Ascending aorta (tissue), 2 donors: ENCODE measurements at regions not wholly inside any gene's neighbourhood (a gene's known extent, or its start where the extent isn't known, plus 50 kb on each side); places are given as distances from the start of the nearest gene placed in this dataset.
"Not testable (repeated sequence)": the region's sequence is repeated elsewhere in the genome, so short reads cannot be mapped to it uniquely, and the experiment has no call there.

Experiments
- DNase-seq, 2 donors: peaks; one replicate each; pipeline ENCODE4 v3.0.0-alpha.2; 2019; ENCODE audit warnings: low spot score in 2 of 2
- H3K27ac ChIP-seq, 2 donors: fragments of 200-600 bp; sonication (generic); one replicate each; pipeline ENCODE4 v1.5.1; 2016 to 2017; ENCODE audit warnings: mild to moderate bottlenecking in 1 of 2
- H3K27me3 ChIP-seq: fragments of 200-600 bp; sonication (generic); one replicate; pipeline ENCODE4 v1.5.1; 2017
- H3K36me3 ChIP-seq, 2 donors: fragments of 200-600 bp; sonication (generic); one replicate each; pipeline ENCODE4 v1.5.1; 2016
- H3K4me1 ChIP-seq, 2 donors: fragments of 200-600 bp; sonication (generic); one replicate each; pipeline ENCODE4 v1.5.1; 2016 to 2017; ENCODE audit warnings: mild to moderate bottlenecking in 1 of 2
- H3K4me3 ChIP-seq, 2 donors: fragments of 200-600 bp; sonication (generic); one replicate each; pipeline ENCODE4 v1.5.1; 2016 to 2017; ENCODE audit warnings: mild to moderate bottlenecking in 1 of 2
- H3K9me3 ChIP-seq, 2 donors: fragments of 200-600 bp; sonication (generic); one replicate each; pipeline ENCODE4 v1.5.1; 2016
- intact Hi-C: fragments of 100-400 bp; cut with DNase I; formaldehyde crosslinking; loops from one replicate; pipeline ENCODE4 v1.15.1; 2023
- TF ChIP-seq, protein P1 (sequence below), 3 experiments: fragments of 200-600 bp in 2 of 3; fragments of 450-650 bp in 1 of 3; sonication (generic) in 2 of 3; IDR thresholded peaks; one replicate each; pipeline ENCODE4 v1.5.1; 2016 to 2019; ENCODE audit warnings: antibody characterized with exemption in 3 of 3, mild to moderate bottlenecking in 1 of 3, moderate library complexity in 1 of 3

DNA sequence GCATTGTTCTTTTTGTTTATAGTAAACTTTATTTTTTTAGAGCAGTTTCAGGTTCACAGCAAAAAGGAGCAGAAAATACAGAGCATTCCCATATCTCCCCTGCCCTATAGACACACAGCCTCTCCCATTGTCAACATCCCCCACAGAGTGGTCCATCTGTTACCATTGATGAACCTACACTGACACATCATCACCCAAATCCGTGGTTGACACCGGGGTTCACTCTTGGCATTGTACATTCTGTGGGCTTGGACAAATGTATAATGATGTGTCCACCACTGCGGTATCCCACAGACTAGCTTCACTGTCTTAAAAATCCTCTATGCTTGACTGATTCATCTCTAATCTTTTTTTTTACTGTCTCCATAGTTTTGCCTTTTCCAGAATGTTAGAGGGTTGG is 120.7 kb upstream of the SPATA31C2 start:
- Histone ChIP-seq H3K27me3 (no peaks in the 10 kb centered on the region), H3K27ac (no peak overlapping the region), H3K9me3 (no peaks in the 10 kb centered on the region), H3K4me3 (no peak overlapping the region), H3K36me3 (no peaks in the 10 kb centered on the region), H3K4me1 (peaks cover 0 to 6% of the 10 kb centered on the region in 2 donors)
- DNase-seq: no peak
- TF ChIP-seq, protein P1, sequence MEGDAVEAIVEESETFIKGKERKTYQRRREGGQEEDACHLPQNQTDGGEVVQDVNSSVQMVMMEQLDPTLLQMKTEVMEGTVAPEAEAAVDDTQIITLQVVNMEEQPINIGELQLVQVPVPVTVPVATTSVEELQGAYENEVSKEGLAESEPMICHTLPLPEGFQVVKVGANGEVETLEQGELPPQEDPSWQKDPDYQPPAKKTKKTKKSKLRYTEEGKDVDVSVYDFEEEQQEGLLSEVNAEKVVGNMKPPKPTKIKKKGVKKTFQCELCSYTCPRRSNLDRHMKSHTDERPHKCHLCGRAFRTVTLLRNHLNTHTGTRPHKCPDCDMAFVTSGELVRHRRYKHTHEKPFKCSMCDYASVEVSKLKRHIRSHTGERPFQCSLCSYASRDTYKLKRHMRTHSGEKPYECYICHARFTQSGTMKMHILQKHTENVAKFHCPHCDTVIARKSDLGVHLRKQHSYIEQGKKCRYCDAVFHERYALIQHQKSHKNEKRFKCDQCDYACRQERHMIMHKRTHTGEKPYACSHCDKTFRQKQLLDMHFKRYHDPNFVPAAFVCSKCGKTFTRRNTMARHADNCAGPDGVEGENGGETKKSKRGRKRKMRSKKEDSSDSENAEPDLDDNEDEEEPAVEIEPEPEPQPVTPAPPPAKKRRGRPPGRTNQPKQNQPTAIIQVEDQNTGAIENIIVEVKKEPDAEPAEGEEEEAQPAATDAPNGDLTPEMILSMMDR (IDR thresholded peaks at IDR 0.05): no peak
- intact Hi-C loops: no loop called here

DNA sequence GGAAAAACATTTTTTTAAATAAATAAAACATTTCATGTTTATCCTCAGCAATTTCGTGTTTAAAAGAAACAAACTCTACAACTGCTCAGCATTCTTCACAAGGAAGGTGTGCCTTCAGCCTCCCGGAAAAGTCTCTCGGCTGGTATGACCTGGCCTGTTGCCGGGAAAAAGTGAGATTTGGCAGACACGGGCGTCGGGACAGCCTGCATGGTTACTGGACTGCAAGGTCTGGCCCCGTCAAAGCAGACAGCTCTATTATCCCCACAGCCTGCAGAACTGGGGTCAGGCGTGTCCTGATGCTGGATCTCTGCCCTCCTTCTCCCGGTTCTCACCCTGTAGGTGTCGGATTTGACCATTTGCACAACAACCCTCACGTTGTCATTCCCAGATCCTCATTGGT is 120.3 kb upstream of the SPATA31C2 start:
- Histone ChIP-seq H3K36me3 (no peaks in the 10 kb centered on the region), H3K4me3 (no peak overlapping the region), H3K27ac (no peak overlapping the region), H3K27me3 (no peaks in the 10 kb centered on the region), H3K4me1 (peaks cover 0 to 6% of the 10 kb centered on the region in 2 donors), H3K9me3 (no peaks in the 10 kb centered on the region)
- DNase-seq: peak in 1 of 2 donors; percentile 76
- TF ChIP-seq, protein P1 (IDR thresholded peaks at IDR 0.05): no peak
- intact Hi-C loops: no loop called here

DNA sequence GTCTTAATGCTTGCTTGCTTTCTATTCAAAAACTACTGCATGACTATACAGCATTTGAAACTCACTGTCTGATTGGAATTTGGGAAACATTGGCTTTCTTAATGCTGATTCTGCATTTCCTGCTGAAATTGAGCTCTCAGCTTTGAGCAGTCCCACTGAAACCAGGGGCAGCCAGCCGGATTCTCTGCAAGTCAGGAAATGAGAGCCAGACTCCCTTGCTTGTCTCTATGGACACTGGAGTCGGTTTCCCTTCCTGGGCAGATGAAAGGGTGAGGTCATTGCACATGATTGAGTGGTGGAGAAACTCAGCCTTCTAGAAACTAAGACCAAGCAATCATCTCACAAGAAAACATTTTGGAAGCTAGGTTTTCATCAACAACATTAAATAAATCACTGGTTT is 119.7 kb upstream of the SPATA31C2 start:
- Histone ChIP-seq H3K27ac (no peak overlapping the region), H3K4me3 (no peak overlapping the region), H3K36me3 (no peaks in the 10 kb centered on the region), H3K9me3 (no peaks in the 10 kb centered on the region), H3K4me1 (peaks cover 0 to 6% of the 10 kb centered on the region in 2 donors), H3K27me3 (no peaks in the 10 kb centered on the region)
- DNase-seq: no peak
- intact Hi-C loops: no loop called here
- TF ChIP-seq, protein P1 (IDR thresholded peaks at IDR 0.05): no peak

DNA sequence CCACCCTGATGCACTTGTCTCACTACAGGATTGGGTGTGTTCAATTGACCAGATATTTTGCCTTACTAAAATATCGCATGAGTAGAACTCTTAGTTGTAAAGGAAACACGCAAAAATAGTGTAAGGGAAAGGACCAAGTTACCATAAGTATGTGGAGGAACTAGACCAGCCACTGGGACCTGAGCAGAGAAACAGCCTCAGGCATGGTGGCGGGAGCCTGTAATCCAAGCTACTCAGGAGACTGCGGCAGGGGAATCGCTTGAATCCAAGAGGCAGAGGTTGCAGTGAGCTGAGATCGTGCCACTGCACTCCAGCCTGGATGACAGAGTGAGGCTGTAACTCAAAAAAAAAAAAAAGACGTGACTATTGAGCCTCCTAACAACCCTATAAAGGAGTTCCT is 117.9 kb upstream of the SPATA31C2 start:
- DNase-seq: no peak
- Histone ChIP-seq H3K4me1 (peaks cover 0 to 6% of the 10 kb centered on the region in 2 donors), H3K4me3 (no peak overlapping the region), H3K27me3 (no peaks in the 10 kb centered on the region), H3K27ac (no peak overlapping the region), H3K36me3 (no peaks in the 10 kb centered on the region), H3K9me3 (peaks cover 0 to 4% of the 10 kb centered on the region in 2 donors)
- TF ChIP-seq, protein P1 (IDR thresholded peaks at IDR 0.05): no peak
- intact Hi-C loops: no loop called here

DNA sequence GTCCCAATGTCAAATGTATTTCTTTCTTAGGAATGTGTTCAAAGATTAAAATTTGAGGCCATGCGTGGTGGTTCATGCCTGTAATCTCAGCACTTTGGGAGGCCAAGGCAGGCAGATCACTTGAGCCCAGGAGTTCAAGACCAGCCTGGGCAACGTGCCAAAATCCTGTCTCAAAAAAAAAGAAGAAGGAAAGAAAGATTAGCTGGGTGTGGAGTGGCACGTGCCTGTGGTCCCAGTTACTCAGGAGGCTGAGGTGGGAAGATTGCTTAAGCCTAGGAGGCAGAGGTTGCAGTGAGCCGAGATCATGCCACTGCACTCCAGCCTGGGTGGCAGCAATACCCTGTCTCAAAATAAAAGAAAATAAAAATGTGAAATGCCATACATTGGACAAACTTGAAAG is 117.5 kb upstream of the SPATA31C2 start:
- H3K36me3 ChIP-seq, H3K9me3 ChIP-seq, H3K27me3 ChIP-seq, intact Hi-C loops, DNase-seq, H3K4me3 ChIP-seq, H3K4me1 ChIP-seq, H3K27ac ChIP-seq: not testable (repeated sequence)

DNA sequence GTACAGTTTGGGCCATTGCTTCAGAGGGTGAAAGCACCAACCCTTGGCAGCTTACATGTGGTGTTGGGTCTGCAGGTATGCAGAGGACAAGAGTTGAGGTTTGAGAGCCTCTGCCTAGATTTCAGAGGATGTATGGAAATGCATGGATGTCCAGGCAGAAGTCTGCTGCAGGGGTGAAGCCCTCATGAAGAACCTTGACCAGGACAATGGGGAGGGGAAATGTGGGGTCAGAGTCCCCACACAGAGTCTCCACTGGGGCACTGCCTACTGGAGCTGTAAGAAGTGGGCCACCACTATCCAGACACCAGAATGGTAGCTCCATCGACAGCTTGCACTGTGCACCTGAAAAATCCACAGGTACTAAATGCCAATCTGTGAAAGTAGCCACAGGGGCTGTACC is 113.6 kb upstream of the SPATA31C2 start:
- Histone ChIP-seq H3K4me1 (no peaks in the 10 kb centered on the region), H3K27ac (no peak overlapping the region), H3K4me3 (no peak overlapping the region), H3K27me3 (no peaks in the 10 kb centered on the region), H3K36me3 (no peaks in the 10 kb centered on the region), H3K9me3 (peaks cover 0 to 4% of the 10 kb centered on the region in 2 donors)
- intact Hi-C loops: no loop called here
- TF ChIP-seq, protein P1 (IDR thresholded peaks at IDR 0.05): no peak
- DNase-seq: no peak
